Ovary (tissue), 3 donors: ENCODE measurements at regions not wholly inside any gene's neighbourhood (a gene's known extent, or its start where the extent isn't known, plus 50 kb on each side); places are given as distances from the start of the nearest gene placed in this dataset.

Experiments used
- CTCF ChIP-seq, 3 donors: fragments of 450-650 bp in 2 of 3; fragments of 200-600 bp in 1 of 3; IDR thresholded peaks; one replicate each; pipeline versions ENCODE4 v1.5.1 to v1.8.0; 2016 to 2022; ENCODE audit warnings: antibody characterized with exemption in 3 of 3, mild to moderate bottlenecking in 1 of 3
- EP300 ChIP-seq: sonication (generic); formaldehyde crosslinking; IDR thresholded peaks from one replicate; pipeline ENCODE4 v1.6.1; 2017; ENCODE audit warnings: antibody characterized with exemption
- POLR2A ChIP-seq: fragments of 450-650 bp; IDR thresholded peaks from one replicate; pipeline ENCODE4 v1.6.1; 2017; ENCODE audit warnings: antibody characterized with exemption, mild to moderate bottlenecking, moderate library complexity
- donor health status: DM: no; HTN: no; CAD: no.

DNA sequence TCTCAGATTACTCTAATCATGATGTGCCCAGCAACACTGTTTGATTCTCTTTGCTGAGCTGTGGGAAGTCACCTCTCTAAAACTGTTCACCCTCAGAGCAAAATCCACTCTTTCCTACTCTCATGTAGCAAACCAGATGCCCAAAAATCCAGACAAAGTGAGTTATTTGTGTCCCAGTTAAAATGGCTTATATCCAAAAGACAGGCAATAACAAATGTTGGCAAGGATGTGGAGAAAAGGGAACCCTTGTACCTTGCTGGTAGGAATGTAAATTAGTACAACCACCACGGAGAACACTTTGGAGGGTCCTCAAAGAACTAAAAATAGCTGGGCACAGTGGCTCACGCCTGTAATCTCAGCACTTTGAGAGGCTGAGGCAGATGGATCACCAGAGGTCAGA lies 384.0 kb downstream of the HHIPL2 start:
- TF ChIP-seq POLR2A (no peak), CTCF (IDR thresholded peaks at IDR 0.05) (no peak), EP300 (no peak)
